ENCODE measurements at regions not wholly inside any gene's neighbourhood (a gene's known extent, or its start where the extent isn't known, plus 50 kb on each side); places are given as distances from the start of the nearest gene placed in this dataset.

- Histone ChIP-seq H3K4me1 (no peaks in the 10 kb centered on the region), H3K4me3 (no peak overlapping the region), H3K9me3 (no peaks in the 10 kb centered on the region), H3K27ac (no peak overlapping the region), H3K27me3 (no peaks in the 10 kb centered on the region), H3K36me3 (replicated peaks in 1 of 2; ENCODE audit: insufficient read depth in 1 of 2, low read depth in 2 of 2) (no peaks in the 10 kb centered on the region)
- ATAC-seq (no peak), DNase-seq (no peak)
- 61 to 86% methylated on average over 4 to 10 of the region's 14 CpGs for WGBS, 2 donors
- no peak for TF ChIP-seq CTCF (IDR thresholded peaks at IDR 0.05)
- no peak for TF ChIP-seq POLR2A (IDR thresholded peaks at IDR 0.05)
- intact Hi-C loops (cut with DNase I) = no loop called here
These were observed 193.5 kb downstream of the UQCRFS1 start for GRCh38 chr19:29019403-29019802.

GRCh38 chr19:29018542-29018941, 194.4 kb downstream of the UQCRFS1 start:
- no peaks in the 10 kb centered on the region for H3K9me3 ChIP-seq
- intact Hi-C loops (cut with DNase I) = no loop called here
- DNase-seq (no peak), ATAC-seq (no peak)
- H3K27ac ChIP-seq = no peak overlapping the region
- H3K27me3 ChIP-seq = no peaks in the 10 kb centered on the region
- H3K4me1 ChIP-seq = no peaks in the 10 kb centered on the region
- no peak for TF ChIP-seq POLR2A (IDR thresholded peaks at IDR 0.05)
- no peak for TF ChIP-seq CTCF (IDR thresholded peaks at IDR 0.05)
- H3K36me3 ChIP-seq (replicated peaks in 1 of 2; ENCODE audit: insufficient read depth in 1 of 2, low read depth in 2 of 2) = no peaks in the 10 kb centered on the region
- no peak overlapping the region for H3K4me3 ChIP-seq
- WGBS, 2 donors = 40 to 51% methylated on average over 1 to 3 of the region's 3 CpGs

- DNase-seq = no peak
- no peak for ATAC-seq
These were observed 195.2 kb downstream of the UQCRFS1 start for GRCh38 chr19:29017788-29018187.

GRCh38 chr19:29016926-29017760, 195.8 kb downstream of the UQCRFS1 start:
- no peak for DNase-seq
- ATAC-seq = no peak
- Histone ChIP-seq H3K36me3 (replicated peaks in 1 of 2; ENCODE audit: insufficient read depth in 1 of 2, low read depth in 2 of 2) (no peaks in the 10 kb centered on the region), H3K27me3 (no peaks in the 10 kb centered on the region), H3K9me3 (no peaks in the 10 kb centered on the region), H3K4me1 (no peaks in the 10 kb centered on the region), H3K4me3 (no peak overlapping the region), H3K27ac (no peak overlapping the region)
- intact Hi-C loops (cut with DNase I) = no loop called here
- TF ChIP-seq CTCF (IDR thresholded peaks at IDR 0.05) = no peak
- TF ChIP-seq POLR2A (IDR thresholded peaks at IDR 0.05) = no peak
- 49 to 51% methylated on average over 10 to 11 of the region's 11 CpGs for WGBS, 2 donors

More at GRCh38 chr19:29017788-29018187, 195.2 kb downstream of the UQCRFS1 start:
- intact Hi-C loops (cut with DNase I) = no loop called here
- Histone ChIP-seq H3K4me3 (no peak overlapping the region), H3K36me3 (replicated peaks in 1 of 2; ENCODE audit: insufficient read depth in 1 of 2, low read depth in 2 of 2) (no peaks in the 10 kb centered on the region), H3K27me3 (no peaks in the 10 kb centered on the region), H3K27ac (no peak overlapping the region), H3K9me3 (no peaks in the 10 kb centered on the region), H3K4me1 (no peaks in the 10 kb centered on the region)
- WGBS, 2 donors = 50 to 76% methylated on average over 8 of the region's 8 CpGs
- no peak for TF ChIP-seq POLR2A (IDR thresholded peaks at IDR 0.05)
- no peak for TF ChIP-seq CTCF (IDR thresholded peaks at IDR 0.05)

GRCh38 chr19:29016353-29016752, 196.6 kb downstream of the UQCRFS1 start:
- no peak for DNase-seq
- Histone ChIP-seq H3K4me3 (no peak overlapping the region), H3K36me3 (replicated peaks in 1 of 2; ENCODE audit: insufficient read depth in 1 of 2, low read depth in 2 of 2) (no peaks in the 10 kb centered on the region), H3K27me3 (no peaks in the 10 kb centered on the region), H3K9me3 (no peaks in the 10 kb centered on the region), H3K4me1 (no peaks in the 10 kb centered on the region), H3K27ac (no peak overlapping the region)
- TF ChIP-seq CTCF (IDR thresholded peaks at IDR 0.05) = no peak
- no peak for TF ChIP-seq POLR2A (IDR thresholded peaks at IDR 0.05)
- ATAC-seq = no peak
- intact Hi-C loops (cut with DNase I) = no loop called here
- WGBS, 2 donors = 53 to 60% methylated on average over 2 of the region's 2 CpGs
